Epithelial cell of proximal tubule (primary cell): ENCODE measurements at regions not wholly inside any gene's neighbourhood (a gene's known extent, or its start where the extent isn't known, plus 50 kb on each side); places are given as distances from the start of the nearest gene placed in this dataset.

Experiments
- DNase-seq: peaks from one replicate; pipeline ENCODE4 v3.0.0-alpha.2; 2011; ENCODE audit warnings: low read depth
- H3K4me3 ChIP-seq: 2 replicates; pipeline ENCODE4 v1.5.1; 2011; ENCODE audit warnings: low read depth, mild to moderate bottlenecking, low read length
- CTCF ChIP-seq: conservative IDR thresholded peaks from 2 replicates; pipeline ENCODE4 v1.5.1; 2012; ENCODE audit warnings: low read depth, mild to moderate bottlenecking, low read length

- DNase-seq, result no peak
- H3K4me3 ChIP-seq, result no peak overlapping the region
- no peak for TF ChIP-seq CTCF
These were observed 233.2 kb downstream of the RBM19 start for GRCh38 chr12:113732916-113733315.

GRCh38 chr12:113727651-113728061, 238.5 kb downstream of the RBM19 start:
- no peak for DNase-seq
- no peak for TF ChIP-seq CTCF

GRCh38 chr12:113726254-113726819, 239.8 kb downstream of the RBM19 start:
- H3K4me3 ChIP-seq, result no peak overlapping the region
- no peak for DNase-seq
- TF ChIP-seq CTCF, result no peak

More at GRCh38 chr12:113727651-113728061, 238.5 kb downstream of the RBM19 start:
- no peak overlapping the region for H3K4me3 ChIP-seq

- TF ChIP-seq CTCF, result no peak
- no peak for DNase-seq
- H3K4me3 ChIP-seq, result no peak overlapping the region
These were observed 240.6 kb downstream of the RBM19 start for GRCh38 chr12:113725557-113725876.

- TF ChIP-seq CTCF, result no peak
- H3K4me3 ChIP-seq, result no peak overlapping the region
- no peak for DNase-seq
These were observed 241.2 kb downstream of the RBM19 start for GRCh38 chr12:113724794-113725556.

- DNase-seq, result no peak
- H3K4me3 ChIP-seq, result no peak overlapping the region
- no peak for TF ChIP-seq CTCF
These were observed 242.5 kb downstream of the RBM19 start for GRCh38 chr12:113723631-113724030.

GRCh38 chr12:113722747-113723146, 243.4 kb downstream of the RBM19 start:
- TF ChIP-seq CTCF, result no peak
- DNase-seq, result no peak
- no peak overlapping the region for H3K4me3 ChIP-seq
